CD4-positive, alpha-beta T cell treated with Interleukin-15 for 1 hour (primary cell): ENCODE measurements at regions not wholly inside any gene's neighbourhood (a gene's known extent, or its start where the extent isn't known, plus 50 kb on each side); places are given as distances from the start of the nearest gene placed in this dataset.
"Not testable (repeated sequence)": the region's sequence is repeated elsewhere in the genome, so short reads cannot be mapped to it uniquely, and the experiment has no call there.

Source experiments
- DNase-seq: peaks from one replicate; pipeline ENCODE4 v3.0.0-alpha.2; 2020

- not testable (repeated sequence) for DNase-seq
Observed at GRCh38 chr5:19288311-19288710, 699.7 kb downstream of the CDH18 start.

- DNase-seq, result no peak
Observed at GRCh38 chr5:19297934-19298333, 690.1 kb downstream of the CDH18 start.

- no peak for DNase-seq
Observed at GRCh38 chr5:19301271-19301670, 686.7 kb downstream of the CDH18 start.

- no peak for DNase-seq
Observed at GRCh38 chr5:19314840-19315239, 673.2 kb downstream of the CDH18 start.

GRCh38 chr5:19319252-19319651 is 668.7 kb downstream of the CDH18 start:
- no peak for DNase-seq

GRCh38 chr5:19322716-19323485 is 665.1 kb downstream of the CDH18 start:
- DNase-seq, result no peak

- DNase-seq, result no peak
Observed at GRCh38 chr5:19334278-19334677, 653.7 kb downstream of the CDH18 start.

- no peak for DNase-seq
Observed at GRCh38 chr5:19342942-19343341, 645.1 kb downstream of the CDH18 start.

GRCh38 chr5:19352120-19352519 is 635.9 kb downstream of the CDH18 start:
- DNase-seq, result no peak

GRCh38 chr5:19369048-19369447 is 619.0 kb downstream of the CDH18 start:
- DNase-seq, result no peak

- DNase-seq, result no peak
Observed at GRCh38 chr5:19369561-19369960, 618.4 kb downstream of the CDH18 start.

- no peak for DNase-seq
Observed at GRCh38 chr5:19370655-19371386, 617.2 kb downstream of the CDH18 start.

GRCh38 chr5:19388391-19388790 is 599.6 kb downstream of the CDH18 start:
- DNase-seq, result no peak

GRCh38 chr5:19401032-19401431 is 587.0 kb downstream of the CDH18 start:
- no peak for DNase-seq

GRCh38 chr5:19406576-19407365 is 581.2 kb downstream of the CDH18 start:
- no peak for DNase-seq

GRCh38 chr5:19408149-19408548 is 579.9 kb downstream of the CDH18 start:
- no peak for DNase-seq

GRCh38 chr5:19411936-19412335 is 576.1 kb downstream of the CDH18 start:
- no peak for DNase-seq
